HG03457 (cell line): ENCODE measurements at regions not wholly inside any gene's neighbourhood (a gene's known extent, or its start where the extent isn't known, plus 50 kb on each side); places are given as distances from the start of the nearest gene placed in this dataset.
"Not testable (repeated sequence)": the region's sequence is repeated elsewhere in the genome, so short reads cannot be mapped to it uniquely, and the experiment has no call there.

Source experiments
- ATAC-seq: cut with Tn5 transposase; IDR thresholded peaks from one replicate; pipeline ENCODE4 v1.9.1; 2021; ENCODE audit warnings: moderate number of reproducible peaks; ENCODE audit not compliant: unreplicated experiment

- no peak for ATAC-seq
These were observed 124.4 kb upstream of the TOPAZ1 start for GRCh38 chr3:44117239-44117638.

- ATAC-seq: no peak
These were observed 124.0 kb upstream of the TOPAZ1 start for GRCh38 chr3:44117736-44118135.

- ATAC-seq: no peak
These were observed 120.7 kb upstream of the TOPAZ1 start for GRCh38 chr3:44120721-44121582.

- no peak for ATAC-seq
These were observed 116.4 kb upstream of the TOPAZ1 start for GRCh38 chr3:44125246-44125645.

- no peak for ATAC-seq
These were observed 115.8 kb upstream of the TOPAZ1 start for GRCh38 chr3:44125882-44126281.

- no peak for ATAC-seq
These were observed 113.5 kb upstream of the TOPAZ1 start for GRCh38 chr3:44128057-44128775.

GRCh38 chr3:44130249-44130648 is 111.4 kb upstream of the TOPAZ1 start:
- ATAC-seq: no peak

- ATAC-seq: no peak
These were observed 109.6 kb upstream of the TOPAZ1 start for GRCh38 chr3:44132061-44132460.

- ATAC-seq: no peak
These were observed 109.1 kb upstream of the TOPAZ1 start for GRCh38 chr3:44132593-44132992.

GRCh38 chr3:44136421-44136820 is 105.3 kb upstream of the TOPAZ1 start:
- no peak for ATAC-seq

GRCh38 chr3:44146073-44146472 is 95.6 kb upstream of the TOPAZ1 start:
- no peak for ATAC-seq

GRCh38 chr3:44159696-44160300 is 81.9 kb upstream of the TOPAZ1 start:
- no peak for ATAC-seq

- no peak for ATAC-seq
These were observed 80.9 kb upstream of the TOPAZ1 start for GRCh38 chr3:44160818-44161217.

- ATAC-seq: no peak
These were observed 69.8 kb upstream of the TOPAZ1 start for GRCh38 chr3:44171891-44172290.

- not testable (repeated sequence) for ATAC-seq
These were observed 69.0 kb upstream of the TOPAZ1 start for GRCh38 chr3:44172701-44173100.

- ATAC-seq: no peak
These were observed 68.4 kb upstream of the TOPAZ1 start for GRCh38 chr3:44173263-44173662.

GRCh38 chr3:44175070-44175469 is 66.6 kb upstream of the TOPAZ1 start:
- ATAC-seq: no peak

- no peak for ATAC-seq
These were observed 62.4 kb upstream of the TOPAZ1 start for GRCh38 chr3:44179246-44179645.

GRCh38 chr3:44184319-44184953 is 57.2 kb upstream of the TOPAZ1 start:
- ATAC-seq: no peak

- ATAC-seq: no peak
These were observed 56.2 kb upstream of the TOPAZ1 start for GRCh38 chr3:44185396-44185915.

GRCh38 chr3:44186111-44186672 is 55.5 kb upstream of the TOPAZ1 start:
- no peak for ATAC-seq
